Esophagus squamous epithelium (tissue), 5 donors: ENCODE measurements at regions not wholly inside any gene's neighbourhood (a gene's known extent, or its start where the extent isn't known, plus 50 kb on each side); places are given as distances from the start of the nearest gene placed in this dataset.

Experiments used
- DNase-seq: peaks from one replicate; lab custom pipeline; 2025; lab: John Stamatoyannopoulos, UW
- H3K27ac ChIP-seq, 4 donors: fragments of 200-600 bp; sonication (generic); one replicate each; pipeline ENCODE4 v1.5.1; 2016 to 2019; ENCODE audit warnings: mild to moderate bottlenecking in 1 of 4
- H3K27me3 ChIP-seq, 4 donors: fragments of 200-600 bp; sonication (generic); 1 replicate in 3 of 4; 2 replicates in 1 of 4; pipeline versions ENCODE4 v1.5.1 to v1.6.0; 2017 to 2021; ENCODE audit warnings: antibody characterized with exemption in 1 of 4
- H3K36me3 ChIP-seq, 3 donors: fragments of 200-600 bp; sonication (generic); one replicate each; pipeline ENCODE4 v1.5.1; 2016 to 2019
- H3K4me1 ChIP-seq, 3 donors: fragments of 200-600 bp; sonication (generic); one replicate each; pipeline ENCODE4 v1.5.1; 2017 to 2019
- H3K4me3 ChIP-seq, 4 donors: fragments of 200-600 bp; sonication (generic); 1 replicate in 3 of 4; 2 replicates in 1 of 4; pipeline ENCODE4 v1.5.1; 2016 to 2019; ENCODE audit warnings: mild to moderate bottlenecking in 2 of 4, moderate library complexity in 1 of 4
- H3K9me3 ChIP-seq, 3 donors: fragments of 200-600 bp; sonication (generic); one replicate each; pipeline ENCODE4 v1.5.1; 2016 to 2019
- POLR2A ChIP-seq, 4 donors: fragments of 450-650 bp; IDR thresholded peaks; one replicate each; pipeline ENCODE4 v1.6.1; 2017; ENCODE audit warnings: antibody characterized with exemption in 4 of 4, mild to moderate bottlenecking in 4 of 4, moderate library complexity in 3 of 4
- WGBS, 2 donors: methylation state at CpG; one replicate each; pipeline ENCODE4 v1.1.5; 2018; 5-methylcytosine and 5-hydroxymethylcytosine counted together
- intact Hi-C: fragments of 100-400 bp; cut with DNase I; formaldehyde crosslinking; loops from one replicate; pipeline ENCODE4 v1.15.0; 2022
- TF ChIP-seq, protein P1 (sequence below), 6 experiments: fragments of 450-650 bp in 4 of 6; fragments of 200-600 bp in 2 of 6; sonication (generic) in 2 of 6; IDR thresholded peaks; one replicate each; pipeline ENCODE4 v1.5.1; 2016 to 2019; ENCODE audit warnings: antibody characterized with exemption in 6 of 6, mild to moderate bottlenecking in 4 of 6, moderate library complexity in 4 of 6
- donor health status: DM: yes; HTN: yes; CAD: no.

DNA sequence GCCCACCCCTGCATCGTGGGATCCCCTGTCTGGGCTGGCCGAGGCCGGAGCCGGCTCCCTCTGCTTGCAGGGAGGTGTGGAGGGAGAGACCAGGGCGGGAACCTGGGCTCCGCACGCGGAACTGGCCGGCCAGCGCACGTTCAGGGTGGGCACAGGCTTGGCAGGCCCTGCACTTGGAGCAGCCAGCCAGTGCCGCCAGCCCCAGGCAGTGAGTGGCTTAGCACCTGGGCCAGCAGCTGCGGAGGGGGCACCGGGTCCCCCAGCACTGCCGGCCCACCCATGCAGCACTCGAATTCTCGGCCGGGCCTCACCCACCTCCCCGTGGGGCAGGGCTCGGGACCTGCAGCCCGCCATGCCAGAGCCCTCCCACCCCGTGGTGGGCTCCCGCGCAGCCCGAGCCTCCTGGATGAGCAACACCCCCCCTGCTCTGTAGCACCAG lies 422.6 kb downstream of the AMY1C start:
- H3K9me3 ChIP-seq = peaks cover 0 to 12% (median 6%) of the 10 kb centered on the region in 3 donors
- no peak for TF ChIP-seq POLR2A (IDR thresholded peaks at IDR 0.05)
- TF ChIP-seq, protein P1, sequence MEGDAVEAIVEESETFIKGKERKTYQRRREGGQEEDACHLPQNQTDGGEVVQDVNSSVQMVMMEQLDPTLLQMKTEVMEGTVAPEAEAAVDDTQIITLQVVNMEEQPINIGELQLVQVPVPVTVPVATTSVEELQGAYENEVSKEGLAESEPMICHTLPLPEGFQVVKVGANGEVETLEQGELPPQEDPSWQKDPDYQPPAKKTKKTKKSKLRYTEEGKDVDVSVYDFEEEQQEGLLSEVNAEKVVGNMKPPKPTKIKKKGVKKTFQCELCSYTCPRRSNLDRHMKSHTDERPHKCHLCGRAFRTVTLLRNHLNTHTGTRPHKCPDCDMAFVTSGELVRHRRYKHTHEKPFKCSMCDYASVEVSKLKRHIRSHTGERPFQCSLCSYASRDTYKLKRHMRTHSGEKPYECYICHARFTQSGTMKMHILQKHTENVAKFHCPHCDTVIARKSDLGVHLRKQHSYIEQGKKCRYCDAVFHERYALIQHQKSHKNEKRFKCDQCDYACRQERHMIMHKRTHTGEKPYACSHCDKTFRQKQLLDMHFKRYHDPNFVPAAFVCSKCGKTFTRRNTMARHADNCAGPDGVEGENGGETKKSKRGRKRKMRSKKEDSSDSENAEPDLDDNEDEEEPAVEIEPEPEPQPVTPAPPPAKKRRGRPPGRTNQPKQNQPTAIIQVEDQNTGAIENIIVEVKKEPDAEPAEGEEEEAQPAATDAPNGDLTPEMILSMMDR (IDR thresholded peaks at IDR 0.05) = no peak
- H3K4me3 ChIP-seq = no peak overlapping the region
- 100% methylated on average over 1 of the region's 25 CpGs; no CpG with 5 or more reads in 1 of the 2 donors for WGBS, 2 donors
- H3K27me3 ChIP-seq = no peaks in the 10 kb centered on the region
- H3K36me3 ChIP-seq = no peaks in the 10 kb centered on the region
- no peaks in the 10 kb centered on the region for H3K4me1 ChIP-seq
- DNase-seq = no peak
- no peak overlapping the region for H3K27ac ChIP-seq
- intact Hi-C loops = no loop called here

DNA sequence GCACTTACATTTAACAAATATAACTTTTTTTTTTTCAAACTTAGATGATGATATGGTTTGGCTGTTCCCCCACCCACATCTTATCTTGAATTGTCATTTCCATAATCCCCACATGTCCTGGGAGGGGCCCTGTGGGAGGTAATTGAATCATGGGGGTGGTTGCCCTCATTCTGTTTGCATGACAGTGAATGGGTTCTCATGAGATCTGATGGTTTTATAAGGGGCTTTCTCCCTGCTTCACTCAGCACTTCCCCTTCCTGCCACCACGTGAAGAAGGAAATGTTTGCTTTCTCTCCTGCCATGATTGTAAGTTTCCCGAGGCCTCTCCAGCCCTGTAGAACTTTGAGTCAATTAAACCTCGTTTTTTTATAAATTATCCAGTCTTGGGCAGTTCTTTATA lies 432.6 kb downstream of the AMY1C start:
- Histone ChIP-seq H3K9me3 (no peaks in the 10 kb centered on the region), H3K27me3 (no peaks in the 10 kb centered on the region), H3K4me1 (no peaks in the 10 kb centered on the region), H3K27ac (no peak overlapping the region), H3K36me3 (no peaks in the 10 kb centered on the region), H3K4me3 (no peak overlapping the region)
- WGBS, 2 donors = 14 to 17% methylated on average over 3 of the region's 3 CpGs
- DNase-seq = no peak
- no peak for TF ChIP-seq POLR2A (IDR thresholded peaks at IDR 0.05)
- TF ChIP-seq, protein P1 (IDR thresholded peaks at IDR 0.05) = no peak
- intact Hi-C loops = no loop called here

DNA sequence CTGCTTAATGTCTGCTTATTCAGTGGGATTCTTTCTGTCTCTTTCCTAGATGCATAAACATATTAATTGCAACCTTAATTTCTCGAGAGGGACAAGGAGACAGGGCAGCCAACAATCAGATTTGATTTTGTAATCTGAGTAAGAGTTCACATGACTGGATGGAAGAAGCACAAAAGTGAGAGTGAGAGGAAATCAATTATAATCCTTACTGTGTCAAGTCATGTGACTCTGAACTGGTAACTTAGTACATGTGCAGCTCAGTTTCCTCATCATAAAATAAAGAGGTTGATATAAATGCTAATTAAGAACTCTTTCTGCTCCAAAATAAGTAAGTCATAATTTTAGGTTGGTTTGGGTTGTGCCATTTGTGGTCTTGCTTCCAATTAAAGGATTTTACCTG lies 439.5 kb downstream of the AMY1C start:
- H3K9me3 ChIP-seq = no peaks in the 10 kb centered on the region
- WGBS, 2 donors = 42 to 44% methylated on average over 1 of the region's 1 CpG
- TF ChIP-seq, protein P1 (IDR thresholded peaks at IDR 0.05) = no peak
- no peak for TF ChIP-seq POLR2A (IDR thresholded peaks at IDR 0.05)
- H3K27ac ChIP-seq = no peak overlapping the region
- intact Hi-C loops = no loop called here
- H3K36me3 ChIP-seq = no peaks in the 10 kb centered on the region
- H3K4me3 ChIP-seq = no peak overlapping the region
- H3K27me3 ChIP-seq = no peaks in the 10 kb centered on the region
- H3K4me1 ChIP-seq = no peaks in the 10 kb centered on the region
- DNase-seq = no peak

DNA sequence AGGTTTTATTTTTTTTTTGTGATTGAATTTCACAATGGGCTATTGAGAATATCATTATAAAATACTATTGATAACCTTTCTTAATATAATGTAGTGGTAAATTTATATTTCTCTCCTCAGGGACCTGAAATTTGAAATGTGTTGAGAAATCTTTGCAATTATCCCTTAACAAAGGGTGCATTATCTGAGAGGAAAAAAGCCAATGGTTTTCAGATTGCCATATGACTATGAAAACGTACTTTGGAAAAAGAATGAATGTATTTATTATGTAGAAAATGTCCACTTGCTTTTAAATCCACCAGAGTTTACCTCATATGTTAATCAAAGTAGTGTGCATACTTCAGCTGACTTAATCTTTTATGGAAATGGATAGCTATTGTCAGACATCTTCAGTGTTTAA lies 441.1 kb downstream of the AMY1C start:
- no peak overlapping the region for H3K27ac ChIP-seq
- no peak for TF ChIP-seq POLR2A (IDR thresholded peaks at IDR 0.05)
- TF ChIP-seq, protein P1 (IDR thresholded peaks at IDR 0.05) = no peak
- DNase-seq = no peak
- no peaks in the 10 kb centered on the region for H3K36me3 ChIP-seq
- WGBS, 2 donors = 34 to 42% methylated on average over 1 of the region's 1 CpG
- intact Hi-C loops = no loop called here
- no peaks in the 10 kb centered on the region for H3K4me1 ChIP-seq
- H3K9me3 ChIP-seq = no peaks in the 10 kb centered on the region
- H3K27me3 ChIP-seq = no peaks in the 10 kb centered on the region
- H3K4me3 ChIP-seq = no peak overlapping the region

DNA sequence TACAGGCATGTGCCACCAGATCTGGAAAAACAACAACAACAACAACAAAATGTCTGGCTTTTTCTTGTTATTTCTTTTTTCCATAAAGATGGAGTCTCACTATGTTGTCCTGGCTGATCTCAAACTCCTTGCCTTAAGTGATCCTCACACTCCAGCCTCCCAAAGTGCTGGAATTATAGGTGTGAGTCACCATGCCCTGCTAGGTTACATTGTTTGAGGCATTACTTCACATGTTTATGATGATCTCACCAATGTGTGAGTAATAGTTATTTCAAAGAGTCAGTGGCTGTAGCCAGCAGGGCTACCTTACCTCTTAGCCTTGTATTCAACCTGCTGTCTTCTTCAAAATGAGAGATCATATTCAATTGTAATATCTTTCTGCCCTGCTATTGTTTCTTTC lies 445.7 kb downstream of the AMY1C start:
- H3K4me1 ChIP-seq = no peaks in the 10 kb centered on the region
- H3K27me3 ChIP-seq = no peaks in the 10 kb centered on the region
- no peaks in the 10 kb centered on the region for H3K36me3 ChIP-seq
- no peak overlapping the region for H3K27ac ChIP-seq
- no peak overlapping the region for H3K4me3 ChIP-seq
- intact Hi-C loops = no loop called here
- no peak for DNase-seq
- peaks cover 0 to 6% (median 5%) of the 10 kb centered on the region in 3 donors for H3K9me3 ChIP-seq
- TF ChIP-seq, protein P1 (IDR thresholded peaks at IDR 0.05) = no peak
- TF ChIP-seq POLR2A (IDR thresholded peaks at IDR 0.05) = no peak
